ENCODE measurements at regions not wholly inside any gene's neighbourhood (a gene's known extent, or its start where the extent isn't known, plus 50 kb on each side); places are given as distances from the start of the nearest gene placed in this dataset.

DNA sequence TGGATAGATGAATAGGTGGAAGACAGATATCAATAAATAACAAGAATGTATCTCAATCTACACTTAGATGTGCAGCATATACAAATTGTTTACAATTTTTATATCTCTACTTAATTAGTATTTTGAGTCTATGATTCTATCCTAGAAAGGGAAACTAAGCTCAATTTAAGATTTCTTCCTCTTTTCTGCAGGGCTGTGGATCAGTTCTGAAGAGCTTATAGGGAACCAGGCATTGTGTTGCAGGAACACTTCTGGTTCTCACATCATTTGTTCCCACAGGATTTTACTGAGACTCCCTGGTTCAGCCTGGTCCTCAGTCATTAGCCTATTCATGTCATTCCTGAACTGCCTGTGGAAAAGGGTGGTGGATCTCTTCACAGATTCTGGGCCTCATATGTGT is 105.8 kb downstream of the TNFSF18 start:
- TF ChIP-seq POLR2A (IDR thresholded peaks at IDR 0.05; ENCODE audit: low read depth, low read length), result no peak
- no peak for TF ChIP-seq PAX5 (IDR thresholded peaks at IDR 0.05; ENCODE audit: insufficient read depth, low read length, severe bottlenecking)
- no peak for TF ChIP-seq TAF1 (IDR thresholded peaks at IDR 0.05; ENCODE audit: low read depth, low read length)
- TF ChIP-seq POU2F2 (IDR thresholded peaks at IDR 0.05; ENCODE audit: low read depth, low read length), result no peak
- TF ChIP-seq POLR2AphosphoS5 (IDR thresholded peaks at IDR 0.05; ENCODE audit: low read depth, low read length), result no peak
- no peak for TF ChIP-seq SPI1 (IDR thresholded peaks at IDR 0.05; ENCODE audit: low read depth, low read length)
- no peak for DNase-seq (ENCODE audit: insufficient read length, low spot score)
- no peak for FAIRE-seq

DNA sequence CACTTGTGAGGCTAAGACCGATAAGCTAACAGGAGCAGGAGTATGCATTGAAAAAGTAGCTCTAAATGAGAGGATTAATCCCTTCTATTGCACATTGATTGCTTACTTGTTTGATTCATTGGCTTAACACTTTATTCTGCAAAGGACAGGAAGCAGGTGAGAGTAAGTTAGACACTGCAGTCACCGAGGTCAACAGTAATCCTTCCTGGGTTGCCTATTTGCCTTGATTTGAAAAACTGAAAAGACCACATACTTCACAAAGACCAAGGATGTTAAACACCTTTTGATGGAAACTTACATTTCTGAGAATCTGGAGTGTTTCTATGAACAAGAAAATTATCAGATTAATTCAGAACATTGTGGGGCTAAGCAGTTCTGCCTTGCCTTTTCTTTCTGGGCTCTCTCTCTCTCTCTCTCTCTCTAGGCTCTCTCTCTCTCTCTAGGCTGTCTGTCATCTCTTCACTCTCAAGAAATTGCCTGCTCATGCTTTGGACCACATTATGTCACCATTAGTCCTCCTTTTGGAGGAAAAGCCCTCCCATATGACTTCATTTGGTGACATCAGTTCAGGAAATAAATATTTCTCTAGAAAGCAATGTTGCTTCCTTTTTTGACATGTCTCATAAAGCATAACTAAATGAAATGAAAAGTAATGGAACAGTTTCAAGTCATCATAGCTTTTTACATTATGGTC is 103.8 kb downstream of the TNFSF18 start:
- no peak for DNase-seq (ENCODE audit: insufficient read length, low spot score)
- TF ChIP-seq POU2F2 (IDR thresholded peaks at IDR 0.05; ENCODE audit: low read depth, low read length) (no peak), SPI1 (IDR thresholded peaks at IDR 0.05; ENCODE audit: low read depth, low read length) (no peak), TAF1 (IDR thresholded peaks at IDR 0.05; ENCODE audit: low read depth, low read length) (no peak), PAX5 (IDR thresholded peaks at IDR 0.05; ENCODE audit: insufficient read depth, low read length, severe bottlenecking) (no peak)
- FAIRE-seq, result no peak

DNA sequence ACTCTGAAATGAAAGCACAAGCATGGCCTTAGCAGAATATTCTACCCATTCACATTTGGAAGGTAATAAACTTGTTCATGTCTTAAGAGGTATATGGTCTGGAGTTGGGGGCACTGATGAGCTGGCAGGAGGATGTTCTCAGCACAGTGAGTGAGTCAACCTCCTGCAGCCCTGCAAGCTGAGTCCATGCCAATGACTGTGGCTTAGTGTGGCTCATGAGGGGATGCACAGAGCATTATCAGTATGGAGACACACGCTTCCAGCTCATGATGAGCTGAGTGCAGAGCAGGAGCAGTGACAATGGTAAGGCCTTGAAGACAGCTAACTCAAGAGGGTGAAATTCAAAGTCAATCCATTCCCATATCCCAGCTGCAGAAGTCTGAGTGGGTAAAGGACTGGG is 102.3 kb downstream of the TNFSF18 start:
- FAIRE-seq (no peak), DNase-seq (ENCODE audit: insufficient read length, low spot score) (no peak)
- TF ChIP-seq POLR2A (IDR thresholded peaks at IDR 0.05; ENCODE audit: low read depth, low read length) (no peak), POLR2AphosphoS5 (IDR thresholded peaks at IDR 0.05; ENCODE audit: low read depth, low read length) (no peak), TAF1 (IDR thresholded peaks at IDR 0.05; ENCODE audit: low read depth, low read length) (no peak), POU2F2 (IDR thresholded peaks at IDR 0.05; ENCODE audit: low read depth, low read length) (no peak), PAX5 (IDR thresholded peaks at IDR 0.05; ENCODE audit: insufficient read depth, low read length, severe bottlenecking) (no peak), SPI1 (IDR thresholded peaks at IDR 0.05; ENCODE audit: low read depth, low read length) (no peak)

DNA sequence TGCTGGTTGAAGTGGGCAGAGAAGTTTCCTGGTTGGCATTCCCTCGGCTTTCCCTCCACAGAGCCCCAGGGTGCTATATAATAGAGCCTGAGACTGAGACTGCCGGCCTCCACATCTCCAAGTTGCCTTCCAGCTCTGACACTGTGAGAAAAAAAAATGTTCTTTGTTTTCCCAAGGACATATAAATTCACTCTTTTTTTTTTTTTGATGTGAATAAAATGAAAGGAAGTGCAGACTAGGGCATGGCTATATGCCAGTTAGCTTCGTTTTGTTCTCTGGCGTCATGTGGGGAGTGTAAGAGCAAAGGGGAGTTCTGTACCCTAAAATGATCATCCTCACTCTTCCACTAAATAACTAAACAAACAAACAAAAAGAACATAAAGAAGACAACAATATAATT is 101.6 kb downstream of the TNFSF18 start:
- TF ChIP-seq POLR2A (IDR thresholded peaks at IDR 0.05; ENCODE audit: low read depth, low read length) (no peak), POU2F2 (IDR thresholded peaks at IDR 0.05; ENCODE audit: low read depth, low read length) (no peak), SPI1 (IDR thresholded peaks at IDR 0.05; ENCODE audit: low read depth, low read length) (no peak), POLR2AphosphoS5 (IDR thresholded peaks at IDR 0.05; ENCODE audit: low read depth, low read length) (no peak), PAX5 (IDR thresholded peaks at IDR 0.05; ENCODE audit: insufficient read depth, low read length, severe bottlenecking) (no peak), TAF1 (IDR thresholded peaks at IDR 0.05; ENCODE audit: low read depth, low read length) (no peak)
- FAIRE-seq (no peak), DNase-seq (ENCODE audit: insufficient read length, low spot score) (no peak)

DNA sequence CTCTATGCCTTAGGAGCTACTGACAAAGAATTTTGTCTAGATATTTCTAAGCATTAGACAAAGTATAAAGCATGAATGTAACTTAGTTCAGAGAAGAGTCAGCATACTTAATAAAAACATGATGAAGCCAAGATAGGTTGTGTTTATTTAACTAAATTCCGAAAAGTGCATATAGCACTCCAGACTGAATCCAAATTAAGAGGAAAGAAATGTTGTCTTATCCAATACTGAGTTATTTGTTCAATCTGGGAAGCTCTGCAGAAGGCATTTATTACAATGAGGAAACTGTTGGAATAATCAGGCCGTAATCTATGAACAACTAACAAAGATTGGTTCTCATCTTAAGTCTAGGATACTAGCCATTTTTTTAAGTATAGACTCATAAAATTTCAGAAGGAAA is 100.2 kb downstream of the TNFSF18 start:
- TF ChIP-seq POU2F2 (IDR thresholded peaks at IDR 0.05; ENCODE audit: low read depth, low read length) (no peak), SPI1 (IDR thresholded peaks at IDR 0.05; ENCODE audit: low read depth, low read length) (no peak), PAX5 (IDR thresholded peaks at IDR 0.05; ENCODE audit: insufficient read depth, low read length, severe bottlenecking) (no peak), POLR2A (IDR thresholded peaks at IDR 0.05; ENCODE audit: low read depth, low read length) (no peak), TAF1 (IDR thresholded peaks at IDR 0.05; ENCODE audit: low read depth, low read length) (no peak), POLR2AphosphoS5 (IDR thresholded peaks at IDR 0.05; ENCODE audit: low read depth, low read length) (no peak)
- FAIRE-seq (no peak), DNase-seq (ENCODE audit: insufficient read length, low spot score) (no peak)

DNA sequence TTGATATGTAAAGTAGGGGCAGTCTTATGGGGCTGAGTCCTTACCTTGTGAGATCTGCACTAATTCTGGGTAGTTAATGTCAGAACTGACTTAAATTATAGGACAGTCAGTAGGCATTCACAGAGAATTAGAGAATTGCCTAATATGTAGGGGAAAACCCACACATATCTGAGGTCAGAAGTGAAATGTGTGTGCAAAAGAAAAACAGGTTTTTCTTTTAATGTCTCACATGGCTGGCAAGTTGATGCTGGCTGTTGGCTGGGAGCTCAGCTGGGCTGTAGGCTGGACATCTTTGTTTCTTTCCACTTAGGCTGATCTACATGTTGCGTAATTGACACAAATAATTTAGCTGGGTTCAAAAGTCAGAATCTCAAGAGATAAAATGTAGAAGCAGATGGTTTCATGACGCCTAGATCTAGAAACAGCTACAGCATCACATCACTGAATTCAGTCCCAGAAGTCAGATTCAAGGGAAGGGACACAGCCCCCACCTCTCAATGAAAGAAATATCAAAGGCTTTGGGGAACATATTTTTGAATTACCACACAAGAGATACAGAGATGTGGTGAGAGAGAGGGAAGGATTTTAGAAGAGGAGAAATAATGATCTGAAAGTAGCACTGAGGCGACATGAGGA is 98.9 kb downstream of the TNFSF18 start:
- DNase-seq (ENCODE audit: insufficient read length, low spot score) (no peak), FAIRE-seq (no peak)
- TF ChIP-seq POLR2A (IDR thresholded peaks at IDR 0.05; ENCODE audit: low read depth, low read length) (no peak), PAX5 (IDR thresholded peaks at IDR 0.05; ENCODE audit: insufficient read depth, low read length, severe bottlenecking) (no peak), SPI1 (IDR thresholded peaks at IDR 0.05; ENCODE audit: low read depth, low read length) (no peak), POLR2AphosphoS5 (IDR thresholded peaks at IDR 0.05; ENCODE audit: low read depth, low read length) (no peak), TAF1 (IDR thresholded peaks at IDR 0.05; ENCODE audit: low read depth, low read length) (no peak), POU2F2 (IDR thresholded peaks at IDR 0.05; ENCODE audit: low read depth, low read length) (no peak)

DNA sequence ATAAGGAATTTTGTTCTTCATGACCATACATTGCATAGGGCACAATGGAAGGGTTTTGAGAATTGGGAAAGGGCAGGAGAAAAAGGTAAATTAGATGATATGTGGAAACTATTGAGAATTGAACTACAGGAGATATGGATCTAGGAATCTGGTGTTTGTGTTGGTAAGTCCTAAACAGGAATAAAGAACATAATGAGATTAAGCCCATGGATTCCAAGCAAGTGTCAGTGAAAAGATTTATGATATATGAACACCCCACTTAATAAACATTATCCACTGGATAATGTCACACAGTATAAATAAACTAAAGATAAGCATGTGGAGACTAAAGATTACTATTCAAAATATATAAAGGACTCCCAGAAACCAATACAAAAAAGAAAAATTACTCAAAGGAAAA is 98.2 kb downstream of the TNFSF18 start:
- FAIRE-seq, result no peak
- TF ChIP-seq POLR2A (IDR thresholded peaks at IDR 0.05; ENCODE audit: low read depth, low read length) (no peak), POU2F2 (IDR thresholded peaks at IDR 0.05; ENCODE audit: low read depth, low read length) (no peak), PAX5 (IDR thresholded peaks at IDR 0.05; ENCODE audit: insufficient read depth, low read length, severe bottlenecking) (no peak), POLR2AphosphoS5 (IDR thresholded peaks at IDR 0.05; ENCODE audit: low read depth, low read length) (no peak), TAF1 (IDR thresholded peaks at IDR 0.05; ENCODE audit: low read depth, low read length) (no peak), SPI1 (IDR thresholded peaks at IDR 0.05; ENCODE audit: low read depth, low read length) (no peak)
- DNase-seq (ENCODE audit: insufficient read length, low spot score), result no peak

DNA sequence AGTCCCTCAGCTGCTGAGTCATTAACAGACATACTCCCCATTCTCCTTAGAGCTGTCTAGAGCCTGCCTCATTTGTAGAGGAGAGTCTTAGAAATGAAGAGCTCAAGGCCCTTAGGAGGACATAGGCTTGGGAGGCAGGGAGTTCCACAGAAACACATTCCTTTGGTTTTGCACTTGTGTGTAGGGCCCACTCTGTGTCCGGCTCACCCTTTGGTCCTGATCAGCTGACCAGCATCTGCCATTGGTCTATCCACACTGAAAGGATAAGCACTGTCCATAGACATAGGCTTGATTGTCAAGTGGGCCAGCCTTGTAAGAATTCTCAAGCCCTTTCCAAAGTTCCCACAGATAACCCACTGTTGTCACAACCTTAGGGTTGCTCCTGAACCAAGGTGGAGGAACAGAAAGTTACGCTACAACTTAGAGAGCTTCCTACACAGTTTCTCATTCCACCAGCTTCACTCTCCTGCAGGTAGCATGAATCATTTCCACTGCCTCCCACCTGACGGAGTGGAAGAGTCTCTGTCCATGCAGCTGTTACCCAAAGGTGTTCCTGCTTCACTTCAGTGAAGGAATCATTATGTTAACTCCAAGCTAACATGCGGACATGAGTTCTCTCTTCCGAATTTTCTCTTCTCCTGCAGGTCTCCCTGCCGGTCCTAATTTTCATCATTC is 96.1 kb downstream of the TNFSF18 start:
- DNase-seq (ENCODE audit: insufficient read length, low spot score) (no peak), FAIRE-seq (no peak)
- TF ChIP-seq POU2F2 (IDR thresholded peaks at IDR 0.05; ENCODE audit: low read depth, low read length) (no peak), SPI1 (IDR thresholded peaks at IDR 0.05; ENCODE audit: low read depth, low read length) (no peak), TAF1 (IDR thresholded peaks at IDR 0.05; ENCODE audit: low read depth, low read length) (no peak), POLR2AphosphoS5 (IDR thresholded peaks at IDR 0.05; ENCODE audit: low read depth, low read length) (no peak)

DNA sequence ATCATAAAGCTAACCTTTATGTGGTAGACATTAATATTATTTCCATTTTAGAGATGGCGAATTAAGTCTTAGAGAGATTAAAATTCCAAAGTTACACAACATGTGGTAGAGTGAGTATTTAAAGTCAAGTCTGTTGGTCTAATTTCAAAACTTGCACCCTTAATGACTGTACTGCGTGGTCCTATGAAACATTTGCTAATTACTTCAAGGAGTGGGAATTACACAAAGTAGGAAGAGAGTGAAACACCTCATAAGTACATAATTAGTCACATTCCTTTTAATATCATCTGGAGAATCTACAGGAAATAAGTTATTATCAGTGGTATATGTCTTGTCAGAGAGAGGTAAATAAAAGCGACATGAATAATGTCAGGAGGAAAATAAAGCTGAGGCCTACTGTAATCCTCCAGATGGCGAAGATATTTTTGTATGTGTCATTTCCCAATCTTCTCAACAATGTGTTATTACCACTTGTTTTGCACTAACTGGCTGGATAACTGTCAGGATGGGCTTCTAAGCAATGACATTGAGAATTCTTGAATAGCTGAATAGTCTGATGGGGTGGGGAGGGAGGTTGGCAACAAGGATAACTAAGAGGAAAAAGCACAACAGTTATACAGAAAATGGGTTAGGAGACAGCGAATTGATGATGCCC is 95.5 kb downstream of the TNFSF18 start:
- no peak for TF ChIP-seq POLR2AphosphoS5 (IDR thresholded peaks at IDR 0.05; ENCODE audit: low read depth, low read length)
- no peak for TF ChIP-seq POU2F2 (IDR thresholded peaks at IDR 0.05; ENCODE audit: low read depth, low read length)
- TF ChIP-seq PAX5 (IDR thresholded peaks at IDR 0.05; ENCODE audit: insufficient read depth, low read length, severe bottlenecking), result no peak
- DNase-seq (ENCODE audit: insufficient read length, low spot score) (no peak), FAIRE-seq (no peak)
